K562 (cell line): ENCODE measurements at regions not wholly inside any gene's neighbourhood (a gene's known extent, or its start where the extent isn't known, plus 50 kb on each side); places are given as distances from the start of the nearest gene placed in this dataset.

Experiments used
- BRF1 ChIP-seq: IDR thresholded peaks from 3 replicates; pipeline ENCODE4 v1.6.1; 2011; ENCODE audit warnings: borderline replicate concordance, mild to moderate bottlenecking; ENCODE audit not compliant: insufficient read length; ENCODE audit errors: extremely low read depth
- PHB ChIP-seq: fragments of 250-450 bp; sonication (Bioruptor Pico); IDR thresholded peaks from 2 replicates; pipeline ENCODE4 v1.5.0; 2021
- THRA ChIP-seq: fragments of 450-650 bp; IDR thresholded peaks from 2 replicates; pipeline ENCODE4 v1.6.1; 2017; ENCODE audit warnings: mild to moderate bottlenecking, moderate library complexity
- TF ChIP-seq, protein P1 (sequence below): fragments of 450-650 bp; IDR thresholded peaks from 2 replicates; pipeline ENCODE4 v1.6.1; 2016; ENCODE audit warnings: low read depth

- TF ChIP-seq THRA (no peak), PHB (CRISPR knock-in tag) (no peak), BRF1 (no peak)
- TF ChIP-seq, protein P1, sequence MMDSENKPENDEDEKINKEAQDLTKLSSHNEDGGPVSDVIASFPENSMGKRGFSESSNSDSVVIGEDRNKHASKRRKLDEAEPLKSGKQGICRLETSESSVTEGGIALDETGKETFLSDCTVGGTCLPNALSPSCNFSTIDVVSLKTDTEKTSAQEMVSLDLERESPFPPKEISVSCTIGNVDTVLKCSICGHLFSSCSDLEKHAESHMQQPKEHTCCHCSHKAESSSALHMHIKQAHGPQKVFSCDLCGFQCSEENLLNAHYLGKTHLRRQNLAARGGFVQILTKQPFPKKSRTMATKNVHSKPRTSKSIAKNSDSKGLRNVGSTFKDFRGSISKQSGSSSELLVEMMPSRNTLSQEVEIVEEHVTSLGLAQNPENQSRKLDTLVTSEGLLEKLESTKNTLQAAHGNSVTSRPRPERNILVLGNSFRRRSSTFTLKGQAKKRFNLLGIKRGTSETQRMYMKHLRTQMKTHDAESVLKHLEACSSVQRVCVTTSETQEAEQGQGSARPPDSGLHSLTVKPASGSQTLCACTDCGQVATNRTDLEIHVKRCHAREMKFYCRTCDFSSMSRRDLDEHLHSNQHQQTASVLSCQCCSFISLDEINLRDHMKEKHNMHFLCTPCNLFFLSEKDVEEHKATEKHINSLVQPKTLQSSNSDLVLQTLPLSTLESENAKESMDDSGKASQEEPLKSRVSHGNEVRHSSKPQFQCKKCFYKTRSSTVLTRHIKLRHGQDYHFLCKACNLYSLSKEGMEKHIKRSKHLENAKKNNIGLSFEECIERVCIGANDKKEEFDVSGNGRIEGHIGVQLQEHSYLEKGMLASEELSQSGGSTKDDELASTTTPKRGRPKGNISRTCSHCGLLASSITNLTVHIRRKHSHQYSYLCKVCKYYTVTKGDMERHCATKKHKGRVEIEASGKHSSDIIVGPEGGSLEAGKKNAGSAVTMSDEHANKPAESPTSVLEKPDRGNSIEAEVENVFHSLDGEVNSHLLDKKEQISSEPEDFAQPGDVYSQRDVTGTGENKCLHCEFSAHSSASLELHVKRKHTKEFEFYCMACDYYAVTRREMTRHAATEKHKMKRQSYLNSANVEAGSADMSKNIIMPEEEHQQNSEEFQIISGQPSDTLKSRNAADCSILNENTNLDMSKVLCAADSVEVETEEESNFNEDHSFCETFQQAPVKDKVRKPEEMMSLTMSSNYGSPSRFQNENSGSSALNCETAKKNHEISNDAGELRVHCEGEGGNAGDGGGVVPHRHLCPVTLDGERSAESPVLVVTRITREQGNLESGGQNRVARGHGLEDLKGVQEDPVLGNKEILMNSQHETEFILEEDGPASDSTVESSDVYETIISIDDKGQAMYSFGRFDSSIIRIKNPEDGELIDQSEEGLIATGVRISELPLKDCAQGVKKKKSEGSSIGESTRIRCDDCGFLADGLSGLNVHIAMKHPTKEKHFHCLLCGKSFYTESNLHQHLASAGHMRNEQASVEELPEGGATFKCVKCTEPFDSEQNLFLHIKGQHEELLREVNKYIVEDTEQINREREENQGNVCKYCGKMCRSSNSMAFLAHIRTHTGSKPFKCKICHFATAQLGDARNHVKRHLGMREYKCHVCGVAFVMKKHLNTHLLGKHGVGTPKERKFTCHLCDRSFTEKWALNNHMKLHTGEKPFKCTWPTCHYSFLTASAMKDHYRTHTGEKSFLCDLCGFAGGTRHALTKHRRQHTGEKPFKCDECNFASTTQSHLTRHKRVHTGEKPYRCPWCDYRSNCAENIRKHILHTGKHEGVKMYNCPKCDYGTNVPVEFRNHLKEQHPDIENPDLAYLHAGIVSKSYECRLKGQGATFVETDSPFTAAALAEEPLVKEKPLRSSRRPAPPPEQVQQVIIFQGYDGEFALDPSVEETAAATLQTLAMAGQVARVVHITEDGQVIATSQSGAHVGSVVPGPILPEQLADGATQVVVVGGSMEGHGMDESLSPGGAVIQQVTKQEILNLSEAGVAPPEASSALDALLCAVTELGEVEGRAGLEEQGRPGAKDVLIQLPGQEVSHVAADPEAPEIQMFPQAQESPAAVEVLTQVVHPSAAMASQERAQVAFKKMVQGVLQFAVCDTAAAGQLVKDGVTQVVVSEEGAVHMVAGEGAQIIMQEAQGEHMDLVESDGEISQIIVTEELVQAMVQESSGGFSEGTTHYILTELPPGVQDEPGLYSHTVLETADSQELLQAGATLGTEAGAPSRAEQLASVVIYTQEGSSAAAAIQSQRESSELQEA: no peak
Observed at GRCh38 chr12:59407799-59408198, 188.0 kb upstream of the SLC16A7 start (continued).
